PFSK-1 (cell line): ENCODE measurements at regions not wholly inside any gene's neighbourhood (a gene's known extent, or its start where the extent isn't known, plus 50 kb on each side); places are given as distances from the start of the nearest gene placed in this dataset.

Source experiments
- FOXP2 ChIP-seq: optimal IDR thresholded peaks from 2 replicates; pipeline ENCODE3; 2011; ENCODE audit warnings: borderline replicate concordance, control low read depth, inconsistent platforms; ENCODE audit not compliant: insufficient read depth; ENCODE audit errors: extremely low read length, extremely low read depth
- POLR2AphosphoS5 ChIP-seq: IDR thresholded peaks from 2 replicates; pipeline ENCODE4 v1.6.1; 2012; ENCODE audit warnings: low read depth, mild to moderate bottlenecking, control low read depth, low read length, moderate library complexity
- SIN3A ChIP-seq: IDR thresholded peaks from 2 replicates; pipeline ENCODE4 v1.6.1; 2012; ENCODE audit warnings: mild to moderate bottlenecking, low read length, moderate library complexity, borderline replicate concordance; ENCODE audit not compliant: insufficient read depth
- TAF1 ChIP-seq: IDR thresholded peaks from 2 replicates; pipeline ENCODE4 v1.6.1; 2012; ENCODE audit warnings: low read length, control low read depth, borderline replicate concordance; ENCODE audit not compliant: insufficient read depth
- TF ChIP-seq, protein P1 (sequence below), 2 experiments: IDR thresholded peaks; 2 replicates each; pipeline versions ENCODE4 v1.6.1 to v1.8.0; 2011 to 2012; ENCODE audit warnings: low read depth in 2 of 2, low read length in 2 of 2, control low read depth in 1 of 2, inconsistent platforms in 1 of 2, mild to moderate bottlenecking in 1 of 2, moderate library complexity in 1 of 2; ENCODE audit not compliant: insufficient read depth in 1 of 2

DNA sequence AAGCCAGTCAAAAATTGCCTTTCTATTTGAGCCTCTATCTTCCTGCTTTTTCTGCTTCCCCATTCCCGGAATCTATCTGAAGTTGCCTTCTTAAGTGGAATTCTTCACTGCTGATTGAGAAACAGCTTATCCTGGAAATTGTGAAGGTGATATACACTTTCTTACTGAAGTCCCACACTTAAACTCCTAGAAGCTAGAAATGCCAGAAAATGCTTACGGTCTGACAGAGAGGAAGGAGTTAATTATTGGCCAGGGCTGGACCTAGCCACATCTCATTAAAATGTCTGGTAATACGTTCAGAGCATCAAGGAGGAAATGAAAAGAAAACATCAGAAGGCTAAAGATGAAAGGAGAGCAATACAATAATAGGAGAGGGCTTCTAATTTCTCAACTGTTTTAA lies 292.5 kb upstream of the SNX7 start:
- no peak for TF ChIP-seq FOXP2
- no peak for TF ChIP-seq SIN3A
- TF ChIP-seq TAF1 = no peak
- TF ChIP-seq, protein P1, sequence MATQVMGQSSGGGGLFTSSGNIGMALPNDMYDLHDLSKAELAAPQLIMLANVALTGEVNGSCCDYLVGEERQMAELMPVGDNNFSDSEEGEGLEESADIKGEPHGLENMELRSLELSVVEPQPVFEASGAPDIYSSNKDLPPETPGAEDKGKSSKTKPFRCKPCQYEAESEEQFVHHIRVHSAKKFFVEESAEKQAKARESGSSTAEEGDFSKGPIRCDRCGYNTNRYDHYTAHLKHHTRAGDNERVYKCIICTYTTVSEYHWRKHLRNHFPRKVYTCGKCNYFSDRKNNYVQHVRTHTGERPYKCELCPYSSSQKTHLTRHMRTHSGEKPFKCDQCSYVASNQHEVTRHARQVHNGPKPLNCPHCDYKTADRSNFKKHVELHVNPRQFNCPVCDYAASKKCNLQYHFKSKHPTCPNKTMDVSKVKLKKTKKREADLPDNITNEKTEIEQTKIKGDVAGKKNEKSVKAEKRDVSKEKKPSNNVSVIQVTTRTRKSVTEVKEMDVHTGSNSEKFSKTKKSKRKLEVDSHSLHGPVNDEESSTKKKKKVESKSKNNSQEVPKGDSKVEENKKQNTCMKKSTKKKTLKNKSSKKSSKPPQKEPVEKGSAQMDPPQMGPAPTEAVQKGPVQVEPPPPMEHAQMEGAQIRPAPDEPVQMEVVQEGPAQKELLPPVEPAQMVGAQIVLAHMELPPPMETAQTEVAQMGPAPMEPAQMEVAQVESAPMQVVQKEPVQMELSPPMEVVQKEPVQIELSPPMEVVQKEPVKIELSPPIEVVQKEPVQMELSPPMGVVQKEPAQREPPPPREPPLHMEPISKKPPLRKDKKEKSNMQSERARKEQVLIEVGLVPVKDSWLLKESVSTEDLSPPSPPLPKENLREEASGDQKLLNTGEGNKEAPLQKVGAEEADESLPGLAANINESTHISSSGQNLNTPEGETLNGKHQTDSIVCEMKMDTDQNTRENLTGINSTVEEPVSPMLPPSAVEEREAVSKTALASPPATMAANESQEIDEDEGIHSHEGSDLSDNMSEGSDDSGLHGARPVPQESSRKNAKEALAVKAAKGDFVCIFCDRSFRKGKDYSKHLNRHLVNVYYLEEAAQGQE (IDR thresholded peaks at IDR 0.05; ENCODE audit: insufficient read depth in 1 of 2, low read depth in 2 of 2, low read length in 2 of 2) = no peak
- no peak for TF ChIP-seq POLR2AphosphoS5

DNA sequence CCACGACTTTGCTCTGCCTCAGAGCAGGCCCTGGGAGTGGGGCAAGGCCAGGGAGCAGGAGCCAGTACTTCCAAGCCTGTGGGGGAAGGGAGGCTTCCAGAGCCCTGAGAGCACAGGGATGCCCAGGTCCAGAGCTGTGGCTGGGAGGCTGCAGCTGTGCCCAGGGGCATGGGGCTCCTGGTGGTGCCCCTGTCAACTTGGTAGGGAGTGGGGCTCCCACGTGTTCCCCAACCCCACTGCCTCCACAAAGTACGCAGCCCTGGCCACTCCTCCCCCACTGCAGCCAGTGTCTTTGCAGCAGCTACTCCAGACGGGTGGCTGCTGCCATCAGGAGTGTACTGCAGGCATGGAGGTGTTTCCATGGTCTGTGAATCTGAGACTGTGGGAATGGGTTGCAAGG lies 294.1 kb upstream of the SNX7 start:
- TF ChIP-seq FOXP2 (no peak), POLR2AphosphoS5 (no peak), SIN3A (no peak), TAF1 (no peak)
- TF ChIP-seq, protein P1 (IDR thresholded peaks at IDR 0.05; ENCODE audit: insufficient read depth in 1 of 2, low read depth in 2 of 2, low read length in 2 of 2) = no peak

DNA sequence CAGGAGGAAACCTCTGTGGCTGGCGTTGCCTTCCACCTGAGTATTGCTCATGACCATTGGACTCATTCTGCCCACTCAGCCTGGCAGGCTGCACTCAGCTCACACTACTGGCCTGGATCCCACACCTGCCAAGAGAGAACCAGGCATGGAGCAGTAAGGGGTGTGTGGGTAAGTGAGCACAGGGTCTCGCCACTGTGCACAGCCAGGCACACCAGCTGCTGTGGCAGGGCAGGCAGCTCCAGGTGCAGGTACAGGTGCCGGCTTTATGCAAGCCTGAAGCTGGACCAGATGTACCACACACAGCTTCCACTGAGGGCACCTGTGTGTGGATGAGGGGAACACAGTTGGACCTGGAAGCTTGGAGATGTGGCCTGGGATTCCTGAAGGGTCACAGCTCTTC lies 295.2 kb upstream of the SNX7 start:
- TF ChIP-seq POLR2AphosphoS5 (no peak), TAF1 (no peak), FOXP2 (no peak), SIN3A (no peak)
- TF ChIP-seq, protein P1 (IDR thresholded peaks at IDR 0.05; ENCODE audit: insufficient read depth in 1 of 2, low read depth in 2 of 2, low read length in 2 of 2) = no peak

DNA sequence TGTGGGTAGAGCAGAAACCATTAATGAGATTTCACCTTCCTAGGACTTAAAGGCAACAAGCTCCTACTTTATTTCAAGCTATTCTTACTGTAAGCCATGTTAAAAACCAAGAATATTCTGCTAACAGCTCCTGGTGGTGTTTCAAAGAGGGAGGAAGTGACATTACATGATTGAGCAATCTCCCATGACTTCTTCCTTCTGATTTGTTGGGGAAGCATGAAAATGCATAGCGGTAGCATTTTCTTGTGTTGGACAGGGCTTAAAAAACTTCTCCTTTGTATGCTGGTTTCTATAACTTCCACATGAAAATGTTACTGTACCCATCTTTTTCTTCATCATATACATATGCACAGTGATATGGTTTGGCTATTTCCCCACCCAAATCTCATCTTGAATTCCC lies 297.0 kb upstream of the SNX7 start:
- no peak for TF ChIP-seq TAF1
- TF ChIP-seq FOXP2 = no peak
- no peak for TF ChIP-seq POLR2AphosphoS5
- no peak for TF ChIP-seq SIN3A
- TF ChIP-seq, protein P1 (IDR thresholded peaks at IDR 0.05; ENCODE audit: insufficient read depth in 1 of 2, low read depth in 2 of 2, low read length in 2 of 2) = no peak

DNA sequence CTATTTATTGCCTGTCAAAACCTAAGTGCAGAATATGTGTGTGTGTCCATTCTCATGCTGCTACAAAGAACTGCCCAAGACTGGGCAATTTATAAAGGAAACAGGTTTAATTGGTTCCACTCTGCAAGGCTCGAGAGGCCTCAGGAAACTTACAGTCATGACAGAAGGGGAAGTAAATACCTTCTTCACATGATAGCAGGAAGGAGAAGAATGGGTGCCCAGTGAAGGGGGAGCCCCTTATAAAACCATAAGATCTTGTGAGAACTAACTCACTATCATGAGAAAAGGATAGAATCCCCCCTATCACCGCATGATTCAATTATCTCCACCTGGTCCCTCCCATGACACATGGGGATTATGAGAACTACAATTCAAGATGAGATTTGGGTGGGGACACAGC lies 300.7 kb upstream of the SNX7 start:
- no peak for TF ChIP-seq SIN3A
- TF ChIP-seq TAF1 = no peak
- TF ChIP-seq, protein P1 (IDR thresholded peaks at IDR 0.05; ENCODE audit: insufficient read depth in 1 of 2, low read depth in 2 of 2, low read length in 2 of 2) = no peak
- TF ChIP-seq POLR2AphosphoS5 = no peak
- no peak for TF ChIP-seq FOXP2
